Hepatocyte (in vitro differentiated cells): ENCODE measurements at regions not wholly inside any gene's neighbourhood (a gene's known extent, or its start where the extent isn't known, plus 50 kb on each side); places are given as distances from the start of the nearest gene placed in this dataset.

Experiments
- EZH2phosphoT487 ChIP-seq: fragments of 200-600 bp; sonication (generic); IDR thresholded peaks from one replicate; pipeline ENCODE4 v1.6.1; 2018; ENCODE audit warnings: antibody characterized with exemption, mild to moderate bottlenecking, low read depth, moderate library complexity; ENCODE audit not compliant: unreplicated experiment, severe bottlenecking
- TF ChIP-seq, protein P1 (sequence below): fragments of 200-600 bp; sonication (generic); IDR thresholded peaks from 2 replicates; pipeline ENCODE4 v1.5.1; 2016; ENCODE audit warnings: antibody characterized with exemption, mild to moderate bottlenecking; ENCODE audit not compliant: poor library complexity

DNA sequence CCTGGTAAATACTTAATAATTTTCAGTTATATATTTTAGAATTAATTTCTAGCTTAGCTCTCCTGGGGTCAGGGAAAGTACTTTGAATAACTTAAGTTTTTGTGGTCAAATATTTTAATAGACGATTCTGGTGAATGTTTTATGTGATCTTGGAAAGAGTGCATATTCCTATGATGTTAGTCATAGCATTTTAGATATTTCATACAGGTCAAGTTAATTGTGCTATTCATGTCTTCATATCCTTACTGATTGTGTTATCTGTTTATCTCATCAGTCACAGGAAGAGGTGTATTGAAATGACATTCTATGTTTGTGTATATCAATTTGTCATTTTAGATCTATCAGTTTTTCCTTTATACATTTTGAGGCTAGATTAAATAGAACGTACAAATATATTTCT lies 576.2 kb downstream of the CPS1 start:
- TF ChIP-seq, protein P1, sequence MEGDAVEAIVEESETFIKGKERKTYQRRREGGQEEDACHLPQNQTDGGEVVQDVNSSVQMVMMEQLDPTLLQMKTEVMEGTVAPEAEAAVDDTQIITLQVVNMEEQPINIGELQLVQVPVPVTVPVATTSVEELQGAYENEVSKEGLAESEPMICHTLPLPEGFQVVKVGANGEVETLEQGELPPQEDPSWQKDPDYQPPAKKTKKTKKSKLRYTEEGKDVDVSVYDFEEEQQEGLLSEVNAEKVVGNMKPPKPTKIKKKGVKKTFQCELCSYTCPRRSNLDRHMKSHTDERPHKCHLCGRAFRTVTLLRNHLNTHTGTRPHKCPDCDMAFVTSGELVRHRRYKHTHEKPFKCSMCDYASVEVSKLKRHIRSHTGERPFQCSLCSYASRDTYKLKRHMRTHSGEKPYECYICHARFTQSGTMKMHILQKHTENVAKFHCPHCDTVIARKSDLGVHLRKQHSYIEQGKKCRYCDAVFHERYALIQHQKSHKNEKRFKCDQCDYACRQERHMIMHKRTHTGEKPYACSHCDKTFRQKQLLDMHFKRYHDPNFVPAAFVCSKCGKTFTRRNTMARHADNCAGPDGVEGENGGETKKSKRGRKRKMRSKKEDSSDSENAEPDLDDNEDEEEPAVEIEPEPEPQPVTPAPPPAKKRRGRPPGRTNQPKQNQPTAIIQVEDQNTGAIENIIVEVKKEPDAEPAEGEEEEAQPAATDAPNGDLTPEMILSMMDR, result no peak
- TF ChIP-seq EZH2phosphoT487, result no peak
